Gastrocnemius medialis (tissue), 4 donors: ENCODE measurements at regions not wholly inside any gene's neighbourhood (a gene's known extent, or its start where the extent isn't known, plus 50 kb on each side); places are given as distances from the start of the nearest gene placed in this dataset.

Experiments used
- CTCF ChIP-seq, 5 experiments: fragments of 450-650 bp in 3 of 5; fragments of 200-600 bp in 2 of 5; sonication (generic) in 2 of 5; IDR thresholded peaks in 4 of 5; conservative IDR thresholded peaks in 1 of 5; 1 replicate in 4 of 5; 2 replicates in 1 of 5; pipeline ENCODE4 v1.5.1; 2016 to 2019; ENCODE audit warnings: antibody characterized with exemption in 5 of 5, mild to moderate bottlenecking in 3 of 5, moderate library complexity in 3 of 5
- POLR2A ChIP-seq, 2 donors: fragments of 450-650 bp; IDR thresholded peaks; one replicate each; pipeline ENCODE4 v1.6.1; 2017; ENCODE audit warnings: antibody characterized with exemption in 2 of 2, mild to moderate bottlenecking in 2 of 2, moderate library complexity in 2 of 2

- no peak for TF ChIP-seq CTCF (IDR thresholded peaks at IDR 0.05 in 4 of 5, conservative IDR thresholded peaks at IDR 0.05 in 1 of 5)
- no peak for TF ChIP-seq POLR2A (IDR thresholded peaks at IDR 0.05)
Measured at GRCh38 chr4:123777373-123777772, 380.8 kb downstream of the SPRY1 start.
